WTC11 (cell line): ENCODE measurements at regions not wholly inside any gene's neighbourhood (a gene's known extent, or its start where the extent isn't known, plus 50 kb on each side); places are given as distances from the start of the nearest gene placed in this dataset.
"Not testable (repeated sequence)": the region's sequence is repeated elsewhere in the genome, so short reads cannot be mapped to it uniquely, and the experiment has no call there.

Experiments
- ATF2 ChIP-seq: sonication (generic); formaldehyde crosslinking; IDR thresholded peaks from 2 replicates; pipeline ENCODE4 v1.8.1; 2022; ENCODE audit warnings: low read depth, missing genetic modification reagents, borderline replicate concordance
- ATF6 ChIP-seq: sonication (generic); formaldehyde crosslinking; IDR thresholded peaks from 2 replicates; pipeline ENCODE4 v1.8.1; 2023; ENCODE audit warnings: mild to moderate bottlenecking, missing genetic modification reagents
- CTCF ChIP-seq: fragments of 200-600 bp; IDR thresholded peaks from 2 replicates; pipeline ENCODE4 v1.8.0; 2022; ENCODE audit warnings: antibody characterized with exemption
- ELF4 ChIP-seq: sonication (generic); formaldehyde crosslinking; IDR thresholded peaks from 2 replicates; pipeline ENCODE4 v1.8.1; 2022; ENCODE audit warnings: low read depth, mild to moderate bottlenecking, moderate library complexity, missing genetic modification reagents
- ETV6 ChIP-seq: sonication (generic); formaldehyde crosslinking; IDR thresholded peaks from 2 replicates; pipeline ENCODE4 v1.8.1; 2022; ENCODE audit warnings: mild to moderate bottlenecking, missing genetic modification reagents
- HMGXB4 ChIP-seq: sonication (generic); formaldehyde crosslinking; IDR thresholded peaks from 2 replicates; pipeline ENCODE4 v1.8.1; 2023; ENCODE audit warnings: mild to moderate bottlenecking, moderate library complexity, missing genetic modification reagents
- JUN ChIP-seq: sonication (generic); formaldehyde crosslinking; IDR thresholded peaks from 2 replicates; pipeline ENCODE4 v1.8.0; 2023; ENCODE audit warnings: mild to moderate bottlenecking, missing genetic modification reagents
- MAX ChIP-seq: sonication (generic); formaldehyde crosslinking; IDR thresholded peaks from 2 replicates; pipeline ENCODE4 v1.8.0; 2022; ENCODE audit warnings: mild to moderate bottlenecking, missing genetic modification reagents
- NR3C1 ChIP-seq: sonication (generic); formaldehyde crosslinking; conservative IDR thresholded peaks from 2 replicates; pipeline ENCODE4 v1.8.1; 2023; ENCODE audit warnings: low read depth, mild to moderate bottlenecking, missing genetic modification reagents
- TEAD1 ChIP-seq: sonication (generic); formaldehyde crosslinking; IDR thresholded peaks from 2 replicates; pipeline ENCODE4 v1.8.0; 2022; ENCODE audit warnings: mild to moderate bottlenecking, missing genetic modification reagents
- ZNF532 ChIP-seq: fragments of 250-450 bp; sonication (Bioruptor Pico); IDR thresholded peaks from 2 replicates; pipeline ENCODE4 v1.9.0; 2021; ENCODE audit warnings: mild to moderate bottlenecking, borderline replicate concordance

GRCh38 chr3:44172701-44173100, 69.0 kb upstream of the TOPAZ1 start:
- TF ChIP-seq CTCF; ETV6 (CRISPR knock-in tag); ATF6 (CRISPR knock-in tag); ELF4 (CRISPR knock-in tag); MAX (CRISPR knock-in tag); JUN; HMGXB4; NR3C1 (CRISPR knock-in tag); TEAD1 (CRISPR knock-in tag); ATF2; ZNF532 (CRISPR knock-in tag): not testable (repeated sequence)
